Astrocyte (in vitro differentiated cells and primary cell): ENCODE measurements at regions not wholly inside any gene's neighbourhood (a gene's known extent, or its start where the extent isn't known, plus 50 kb on each side); places are given as distances from the start of the nearest gene placed in this dataset.

Source experiments
- CTCF ChIP-seq: IDR thresholded peaks from 2 replicates; pipeline ENCODE4 v1.5.1; 2011; ENCODE audit warnings: low read depth, mild to moderate bottlenecking, inconsistent platforms, low read length, moderate library complexity; ENCODE audit not compliant: insufficient read depth
- EZH2 ChIP-seq: IDR thresholded peaks from 2 replicates; pipeline ENCODE4 v1.6.1; 2012; ENCODE audit warnings: mild to moderate bottlenecking, low read length, inconsistent platforms; ENCODE audit not compliant: insufficient read depth

- TF ChIP-seq CTCF (no peak), EZH2 (no peak)
These were observed 277.3 kb downstream of the MTX2 start for GRCh38 chr2:176546550-176546949.
